Vagina (tissue), 2 donors: ENCODE measurements at regions not wholly inside any gene's neighbourhood (a gene's known extent, or its start where the extent isn't known, plus 50 kb on each side); places are given as distances from the start of the nearest gene placed in this dataset.

Experiments used
- CTCF ChIP-seq, 3 experiments: fragments of 450-650 bp in 2 of 3; fragments of 200-600 bp in 1 of 3; sonication (generic) in 1 of 3; IDR thresholded peaks; one replicate each; pipeline ENCODE4 v1.5.1; 2017 to 2019; ENCODE audit warnings: antibody characterized with exemption in 3 of 3, mild to moderate bottlenecking in 2 of 3, moderate library complexity in 2 of 3
- POLR2AphosphoS5 ChIP-seq, 2 donors: sonication (generic); formaldehyde crosslinking; IDR thresholded peaks; one replicate each; pipeline ENCODE4 v1.9.0; 2017; ENCODE audit warnings: antibody characterized with exemption in 2 of 2, mild to moderate bottlenecking in 2 of 2, low read depth in 1 of 2; ENCODE audit not compliant: insufficient read depth in 1 of 2

GRCh38 chr19:30799865-30800755 is 427.9 kb downstream of the ZNF536 start:
- TF ChIP-seq POLR2AphosphoS5 (IDR thresholded peaks at IDR 0.05; ENCODE audit: insufficient read depth in 1 of 2, low read depth in 1 of 2) (no peak), CTCF (IDR thresholded peaks at IDR 0.05) (no peak)
